ENCODE measurements at regions not wholly inside any gene's neighbourhood (a gene's known extent, or its start where the extent isn't known, plus 50 kb on each side); places are given as distances from the start of the nearest gene placed in this dataset.
"Not testable (repeated sequence)": the region's sequence is repeated elsewhere in the genome, so short reads cannot be mapped to it uniquely, and the experiment has no call there.

GRCh38 chr5:34189246-34189645, 146.2 kb upstream of the C1QTNF3 start:
- not testable (repeated sequence) for DNase-seq

GRCh38 chr5:34189752-34190411, 146.9 kb upstream of the C1QTNF3 start:
- not testable (repeated sequence) for DNase-seq

DNA sequence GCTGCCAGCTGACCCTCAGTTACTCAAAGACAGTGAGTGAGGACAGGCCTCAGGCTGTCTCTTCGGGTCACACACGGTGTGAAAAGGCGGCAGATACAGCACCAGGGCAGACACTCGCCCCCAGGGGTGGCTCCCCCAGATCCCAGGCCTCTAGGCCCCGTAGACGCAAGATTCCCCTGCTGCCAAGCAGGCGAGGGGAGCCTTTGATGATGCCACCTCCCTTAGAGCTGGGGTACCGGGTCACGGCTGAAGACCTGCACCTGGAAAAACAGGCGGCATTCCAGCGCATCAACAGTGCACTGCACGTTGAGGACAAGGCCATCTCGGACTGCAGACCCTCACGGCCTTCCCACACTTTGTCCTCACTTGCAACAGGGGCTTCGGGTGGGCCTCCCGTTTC, 147.5 kb upstream of the C1QTNF3 start:
- DNase-seq = not testable (repeated sequence)

- not testable (repeated sequence) for DNase-seq
Measured at GRCh38 chr5:34191279-34191744, 148.3 kb upstream of the C1QTNF3 start.

DNA sequence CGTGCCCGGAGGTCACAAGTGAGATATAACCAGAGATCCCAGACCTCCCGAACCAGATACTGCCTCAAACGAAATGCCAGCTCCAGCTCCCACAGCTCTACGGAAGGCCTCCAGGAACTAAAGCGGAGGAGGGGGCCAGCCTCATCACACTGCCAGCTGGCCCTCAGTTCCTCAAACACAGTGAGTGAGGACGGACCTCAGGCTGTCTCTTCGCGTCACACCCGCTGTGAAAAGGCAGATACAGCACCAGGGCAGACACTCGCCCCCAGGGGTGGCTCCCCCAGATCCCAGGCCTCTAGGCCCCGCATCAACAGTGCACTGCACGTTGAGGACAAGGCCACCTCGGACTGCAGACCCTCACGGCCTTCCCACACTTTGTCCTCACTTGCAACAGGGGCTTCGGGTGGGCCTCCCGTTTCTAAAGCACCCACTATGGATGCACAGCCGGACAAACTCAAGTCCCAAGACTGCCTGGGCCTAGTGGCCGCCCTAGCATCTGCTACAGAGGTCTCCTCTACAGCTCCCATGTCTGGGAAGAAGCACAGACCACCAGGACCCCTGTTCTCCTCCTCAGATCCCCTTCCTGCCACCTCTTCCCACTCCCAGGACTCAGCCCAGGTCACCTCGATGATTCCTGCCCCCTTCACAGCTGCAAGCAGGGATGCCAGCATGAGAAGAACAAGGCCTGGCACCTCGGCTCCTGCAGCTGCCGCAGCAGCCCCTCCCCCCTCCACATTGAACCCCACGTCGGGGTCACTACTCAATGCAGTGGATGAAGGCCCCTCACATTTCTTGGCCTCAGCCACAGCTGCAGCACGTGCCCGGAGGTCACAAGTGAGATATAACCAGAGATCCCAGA, 149.3 kb upstream of the C1QTNF3 start:
- not testable (repeated sequence) for DNase-seq

DNA sequence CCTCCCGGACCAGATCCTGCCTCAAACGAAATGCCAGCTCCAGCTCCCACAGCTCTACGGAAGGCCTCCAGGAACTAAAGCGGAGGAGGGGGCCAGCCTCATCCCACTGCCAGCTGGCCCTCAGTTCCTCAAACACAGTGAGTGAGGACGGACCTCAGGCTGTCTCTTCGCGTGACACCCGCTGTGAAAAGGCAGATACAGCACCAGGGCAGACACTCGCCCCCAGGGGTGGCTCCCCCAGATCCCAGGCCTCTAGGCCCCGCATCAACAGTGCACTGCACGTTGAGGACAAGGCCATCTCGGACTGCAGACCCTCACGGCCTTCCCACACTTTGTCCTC, 149.9 kb upstream of the C1QTNF3 start:
- not testable (repeated sequence) for DNase-seq

DNA sequence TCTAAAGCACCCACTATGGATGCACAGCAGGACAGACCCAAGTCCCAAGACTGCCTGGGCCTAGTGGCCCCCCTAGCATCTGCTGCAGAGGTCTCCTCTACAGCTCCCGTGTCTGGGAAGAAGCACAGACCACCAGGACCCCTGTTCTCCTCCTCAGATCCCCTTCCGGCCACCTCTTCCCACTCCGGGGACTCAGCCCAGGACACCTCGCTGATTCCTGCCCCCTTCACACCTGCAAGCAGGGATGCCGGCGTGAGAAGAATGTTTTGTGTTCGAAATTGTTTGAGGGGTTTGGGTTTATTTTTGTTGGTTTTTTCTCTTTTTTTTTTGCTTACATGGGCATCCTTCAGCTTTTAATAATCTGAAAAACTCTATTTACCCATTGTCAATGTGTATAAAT, 150.3 kb upstream of the C1QTNF3 start:
- DNase-seq = not testable (repeated sequence)

DNA sequence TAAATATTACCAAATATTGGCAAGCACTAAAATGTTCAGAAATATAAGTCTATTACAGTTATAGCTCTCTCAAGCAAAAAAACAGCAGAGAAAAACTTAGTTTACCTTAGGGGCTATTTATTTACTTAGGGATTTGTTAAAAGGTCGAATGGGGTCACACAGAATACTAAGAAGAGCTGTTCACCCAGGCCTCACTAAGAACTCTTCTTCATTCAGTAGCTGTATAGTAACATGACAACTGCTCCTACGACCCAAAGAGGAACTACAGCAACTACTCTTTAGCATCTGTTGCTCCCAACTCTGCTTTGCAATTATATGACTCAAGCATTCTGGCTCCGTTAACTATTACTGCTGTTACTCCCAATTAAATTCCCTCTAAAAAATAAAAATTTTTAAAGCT, 150.8 kb upstream of the C1QTNF3 start:
- not testable (repeated sequence) for DNase-seq

- DNase-seq = not testable (repeated sequence)
Measured at GRCh38 chr5:34196091-34196490, 153.1 kb upstream of the C1QTNF3 start.

- DNase-seq = not testable (repeated sequence)
Measured at GRCh38 chr5:34205347-34205746, 162.3 kb upstream of the C1QTNF3 start.

DNA sequence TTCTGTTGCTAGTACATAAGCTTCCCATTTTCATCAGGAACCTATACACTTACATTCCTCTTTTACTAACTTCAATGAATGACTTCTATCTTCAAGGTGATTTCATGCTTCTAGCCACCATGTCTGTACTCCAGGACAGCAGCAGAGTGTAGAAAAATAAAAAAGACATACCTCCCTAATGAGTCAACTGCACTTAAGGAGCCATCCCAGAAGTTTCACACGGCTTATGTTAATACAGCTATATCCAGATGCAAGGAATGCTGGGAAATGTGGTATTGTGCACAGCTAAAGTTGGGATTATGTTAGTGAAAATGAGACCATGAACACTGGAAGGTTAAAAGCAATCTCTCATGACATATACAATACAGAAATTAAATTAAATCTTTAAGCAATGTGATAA, 174.4 kb upstream of the C1QTNF3 start:
- DNase-seq = not testable (repeated sequence)

DNA sequence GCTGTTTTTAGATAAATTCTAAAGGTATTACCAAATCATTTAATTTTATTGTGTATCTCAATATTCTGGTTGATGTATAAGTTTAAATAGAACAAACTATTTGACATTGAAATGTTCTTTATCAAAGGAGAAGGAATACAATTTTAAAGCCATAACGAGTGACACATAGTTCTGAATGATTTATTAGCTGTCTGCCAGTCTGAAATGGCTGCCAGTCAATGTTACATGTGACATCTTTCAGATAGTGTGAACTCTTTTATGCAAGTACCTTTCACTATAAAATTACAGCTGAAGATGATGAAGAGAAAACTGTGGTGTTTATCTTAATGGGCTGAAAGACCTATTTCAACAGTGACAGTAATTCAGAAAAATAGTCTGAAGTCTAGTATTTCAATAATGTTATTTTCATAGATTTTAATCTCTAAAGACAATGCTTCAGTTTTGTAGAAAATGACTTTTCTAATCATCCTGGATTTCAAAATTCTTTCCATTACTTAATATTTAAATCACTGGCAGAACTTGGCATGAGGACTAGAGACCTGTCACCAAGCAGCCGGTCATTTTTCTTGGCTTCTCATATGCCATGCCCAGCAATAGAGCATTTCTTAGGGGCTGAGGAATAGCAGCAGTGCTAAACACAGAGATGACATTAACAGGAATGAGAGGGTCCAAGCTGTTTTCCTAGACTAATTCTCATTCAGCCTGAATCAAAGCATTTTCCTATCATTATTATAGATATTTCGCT, 178.5 kb upstream of the C1QTNF3 start:
- not testable (repeated sequence) for DNase-seq

- DNase-seq = not testable (repeated sequence)
Measured at GRCh38 chr5:34223158-34223557, 180.1 kb upstream of the C1QTNF3 start.

- DNase-seq = not testable (repeated sequence)
Measured at GRCh38 chr5:34230402-34230801, 187.4 kb upstream of the C1QTNF3 start.

GRCh38 chr5:34243802-34244201, 200.8 kb upstream of the C1QTNF3 start:
- DNase-seq = not testable (repeated sequence)

DNA sequence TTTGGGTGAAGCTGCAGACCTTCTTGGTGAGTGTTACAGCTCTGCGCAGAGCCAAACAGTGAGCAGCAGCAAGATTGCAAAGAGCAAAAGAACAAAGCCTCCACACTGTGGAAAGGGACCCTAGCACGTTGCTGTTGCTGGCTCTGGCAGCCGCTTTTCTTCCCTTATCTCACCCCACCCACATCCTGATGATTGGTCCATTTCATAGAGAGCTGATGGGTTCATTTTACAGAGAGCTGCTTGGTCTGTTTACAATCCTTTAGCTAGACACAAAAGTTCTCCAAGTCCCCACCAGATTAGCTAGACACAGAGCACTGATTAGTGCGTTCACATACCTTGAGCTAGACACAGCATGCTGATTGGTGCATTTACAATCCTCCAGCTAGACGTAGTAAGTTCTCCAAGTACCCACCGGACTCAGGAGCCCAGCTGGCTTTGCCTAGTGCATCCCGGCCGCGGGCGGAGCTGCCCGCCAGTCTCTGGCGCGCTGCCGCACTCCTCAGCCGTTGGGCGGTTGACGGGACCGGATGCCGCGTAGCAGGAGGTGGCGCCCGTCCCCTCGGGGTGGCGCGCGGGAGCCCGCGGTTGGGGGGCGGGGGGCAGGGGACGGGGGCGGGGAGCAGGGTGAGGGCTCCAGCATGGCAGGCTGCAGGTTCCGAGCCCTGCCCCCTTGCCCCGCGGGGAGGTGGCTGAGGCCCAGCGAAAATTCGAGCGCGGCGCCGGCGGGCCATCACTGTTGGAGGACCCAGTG, 201.4 kb upstream of the C1QTNF3 start:
- not testable (repeated sequence) for DNase-seq

DNA sequence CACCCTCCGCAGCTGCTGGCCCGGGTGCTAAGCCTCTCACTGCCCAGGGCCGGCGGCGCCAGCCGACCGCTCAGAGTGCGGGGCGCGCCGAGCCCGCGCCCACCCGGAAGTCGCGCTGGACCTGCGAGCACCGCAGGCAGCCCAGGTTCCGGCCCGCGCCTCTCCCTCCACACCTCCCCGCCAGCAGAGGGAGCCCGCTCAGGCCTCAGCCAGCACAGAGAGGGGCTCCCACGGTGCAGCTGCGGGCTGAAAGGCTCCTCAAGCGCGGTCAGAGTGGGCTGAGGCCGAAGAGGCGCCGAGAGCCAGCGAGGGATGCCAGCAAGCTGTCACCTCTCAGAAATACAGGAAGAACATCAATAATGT, 202.0 kb upstream of the C1QTNF3 start:
- not testable (repeated sequence) for DNase-seq

- DNase-seq = peak; percentile 52
Measured at GRCh38 chr5:34245813-34246212, 202.8 kb upstream of the C1QTNF3 start.

DNA sequence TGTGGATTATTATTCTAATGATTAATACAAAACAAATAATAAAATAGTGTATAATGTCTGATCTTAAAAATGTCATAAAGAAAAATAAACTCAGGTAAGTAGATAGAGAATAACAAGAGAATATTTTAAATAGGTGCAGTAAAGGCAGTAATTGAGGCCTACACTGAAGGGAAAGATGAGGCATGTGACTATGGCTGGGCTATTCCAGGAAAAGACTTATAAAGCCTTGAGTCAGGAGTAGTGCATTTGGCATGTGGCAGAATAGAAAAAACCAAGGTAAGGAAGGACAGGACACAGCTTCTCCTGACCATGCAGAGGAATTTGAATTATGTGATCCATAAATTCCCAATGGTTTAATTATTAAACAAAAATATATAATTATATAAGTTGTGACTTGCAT, 215.6 kb upstream of the C1QTNF3 start:
- not testable (repeated sequence) for DNase-seq

GRCh38 chr5:34261020-34261419, 218.0 kb upstream of the C1QTNF3 start:
- not testable (repeated sequence) for DNase-seq

- DNase-seq = not testable (repeated sequence)
Measured at GRCh38 chr5:34266151-34266550, 223.1 kb upstream of the C1QTNF3 start.

DNA sequence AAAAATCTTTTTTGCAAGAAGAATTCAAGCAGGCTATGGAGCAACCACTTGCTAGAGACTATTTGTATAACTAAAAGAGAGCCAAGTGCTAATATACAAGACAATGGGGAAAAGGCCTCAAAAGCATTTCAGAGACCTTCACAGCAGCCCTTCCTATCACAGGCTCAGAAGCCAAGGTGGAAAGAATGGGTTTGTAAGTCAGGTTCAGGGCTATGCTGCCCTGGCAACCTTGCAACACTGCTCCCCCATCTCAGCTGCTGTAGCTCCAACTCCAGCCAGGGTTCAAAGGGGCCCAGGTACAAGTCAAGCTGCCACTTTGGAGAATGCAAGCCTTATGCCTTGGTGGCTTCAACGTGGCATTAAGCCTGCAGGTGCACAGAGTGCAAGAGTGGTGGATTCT, 253.7 kb upstream of the C1QTNF3 start:
- DNase-seq = not testable (repeated sequence)

- not testable (repeated sequence) for DNase-seq
Measured at GRCh38 chr5:34329201-34329600, 286.2 kb upstream of the C1QTNF3 start.

Data from NCI-H2171 (cell line).